Activated CD4-positive, alpha-beta memory T cell treated with anti-CD3 and anti-CD28 coated beads, Interleukin-2, amount 10 ng/mL, durations not matched to agents 7 days and 5 days (primary cell): ENCODE measurements at regions not wholly inside any gene's neighbourhood (a gene's known extent, or its start where the extent isn't known, plus 50 kb on each side); places are given as distances from the start of the nearest gene placed in this dataset.
"Not testable (repeated sequence)": the region's sequence is repeated elsewhere in the genome, so short reads cannot be mapped to it uniquely, and the experiment has no call there.

Experiments used
- CTCF ChIA-PET: fragments of 350-600 bp; sonication (Branson Sonifier 250); formaldehyde crosslinking; loops from one replicate; lab custom pipeline; 2021; ENCODE audit warnings: antibody characterized with exemption, inconsistent platforms; lab: Charles Lee
- POLR2A ChIA-PET: fragments of 350-600 bp; sonication (Branson Sonifier 250); formaldehyde crosslinking; loops from one replicate; lab custom pipeline; 2021; ENCODE audit warnings: antibody characterized with exemption; lab: Charles Lee
- DNase-seq: peaks from one replicate; pipeline ENCODE4 v3.0.0-alpha.2; 2020
- H3K27ac Mint-ChIP-seq: one replicate; pipeline ENCODE4 v1.8.0; 2021; ENCODE audit warnings: mild to moderate bottlenecking, mixed read lengths
- H3K27me3 Mint-ChIP-seq: one replicate; pipeline ENCODE4 v1.8.0; 2021; ENCODE audit warnings: mixed read lengths
- H3K36me3 Mint-ChIP-seq: one replicate; pipeline ENCODE4 v1.8.0; 2021; ENCODE audit warnings: low read depth, mixed read lengths
- H3K4me1 Mint-ChIP-seq: one replicate; pipeline ENCODE4 v1.8.0; 2021; ENCODE audit warnings: mixed read lengths
- H3K4me3 Mint-ChIP-seq: one replicate; pipeline ENCODE4 v1.8.0; 2021; ENCODE audit warnings: mild to moderate bottlenecking, mixed read lengths
- H3K9me3 Mint-ChIP-seq: one replicate; pipeline ENCODE4 v1.8.0; 2021; ENCODE audit warnings: mixed read lengths

GRCh38 chr7:79531116-79531515 is 77.6 kb upstream of the MAGI2 start:
- Mint-ChIP-seq H3K36me3 (no peaks in the 10 kb centered on the region), H3K4me3 (no peak overlapping the region), H3K4me1 (no peaks in the 10 kb centered on the region), H3K9me3 (peaks cover 5% of the 10 kb centered on the region), H3K27ac (no peak overlapping the region), H3K27me3 (no peaks in the 10 kb centered on the region)
- CTCF ChIA-PET, result no interaction called here
- POLR2A ChIA-PET, result no interaction called here
- no peak for DNase-seq

- peaks cover 5% of the 10 kb centered on the region for H3K9me3 Mint-ChIP-seq
- DNase-seq, result no peak
- CTCF ChIA-PET, result no interaction called here
- no peaks in the 10 kb centered on the region for H3K4me1 Mint-ChIP-seq
- no peaks in the 10 kb centered on the region for H3K27me3 Mint-ChIP-seq
- no peaks in the 10 kb centered on the region for H3K36me3 Mint-ChIP-seq
- POLR2A ChIA-PET, result no interaction called here
- no peak overlapping the region for H3K27ac Mint-ChIP-seq
- no peak overlapping the region for H3K4me3 Mint-ChIP-seq
These were observed 76.4 kb upstream of the MAGI2 start for GRCh38 chr7:79529881-79530235.

GRCh38 chr7:79529214-79529880 is 75.9 kb upstream of the MAGI2 start:
- no peaks in the 10 kb centered on the region for H3K4me1 Mint-ChIP-seq
- CTCF ChIA-PET, result no interaction called here
- no peaks in the 10 kb centered on the region for H3K36me3 Mint-ChIP-seq
- no peak overlapping the region for H3K4me3 Mint-ChIP-seq
- H3K27me3 Mint-ChIP-seq, result no peaks in the 10 kb centered on the region
- POLR2A ChIA-PET, result no interaction called here
- no peak overlapping the region for H3K27ac Mint-ChIP-seq
- DNase-seq, result no peak
- H3K9me3 Mint-ChIP-seq, result peaks cover 5% of the 10 kb centered on the region

GRCh38 chr7:79528421-79528820 is 75.0 kb upstream of the MAGI2 start:
- POLR2A ChIA-PET, result no interaction called here
- no peak overlapping the region for H3K27ac Mint-ChIP-seq

GRCh38 chr7:79524048-79524447 is 70.6 kb upstream of the MAGI2 start:
- DNase-seq, result no peak
- H3K36me3 Mint-ChIP-seq, result no peaks in the 10 kb centered on the region
- no peaks in the 10 kb centered on the region for H3K27me3 Mint-ChIP-seq
- ChIA-PET POLR2A (no interaction called here), CTCF (no interaction called here)
- H3K27ac Mint-ChIP-seq, result no peak overlapping the region
- peaks cover 8% of the 10 kb centered on the region for H3K9me3 Mint-ChIP-seq
- H3K4me1 Mint-ChIP-seq, result no peaks in the 10 kb centered on the region
- H3K4me3 Mint-ChIP-seq, result no peak overlapping the region

More at GRCh38 chr7:79528421-79528820, 75.0 kb upstream of the MAGI2 start:
- DNase-seq, result no peak
- CTCF ChIA-PET, result no interaction called here
- no peaks in the 10 kb centered on the region for H3K27me3 Mint-ChIP-seq
- H3K4me3 Mint-ChIP-seq, result no peak overlapping the region
- no peaks in the 10 kb centered on the region for H3K36me3 Mint-ChIP-seq
- H3K9me3 Mint-ChIP-seq, result peaks cover 6% of the 10 kb centered on the region
- no peaks in the 10 kb centered on the region for H3K4me1 Mint-ChIP-seq

- no peaks in the 10 kb centered on the region for H3K36me3 Mint-ChIP-seq
- no peak overlapping the region for H3K27ac Mint-ChIP-seq
- ChIA-PET POLR2A (no interaction called here), CTCF (no interaction called here)
- peaks cover 8% of the 10 kb centered on the region for H3K9me3 Mint-ChIP-seq
- H3K4me3 Mint-ChIP-seq, result no peak overlapping the region
- no peaks in the 10 kb centered on the region for H3K27me3 Mint-ChIP-seq
- no peak for DNase-seq
- H3K4me1 Mint-ChIP-seq, result no peaks in the 10 kb centered on the region
These were observed 70.0 kb upstream of the MAGI2 start for GRCh38 chr7:79523436-79523835.

GRCh38 chr7:79520543-79520942 is 67.1 kb upstream of the MAGI2 start:
- H3K36me3 Mint-ChIP-seq, result no peaks in the 10 kb centered on the region
- CTCF ChIA-PET, result no interaction called here
- no peak for DNase-seq
- no peaks in the 10 kb centered on the region for H3K27me3 Mint-ChIP-seq
- H3K4me3 Mint-ChIP-seq, result no peak overlapping the region
- POLR2A ChIA-PET, result no interaction called here
- peaks cover 8% of the 10 kb centered on the region for H3K9me3 Mint-ChIP-seq
- no peak overlapping the region for H3K27ac Mint-ChIP-seq
- no peaks in the 10 kb centered on the region for H3K4me1 Mint-ChIP-seq

GRCh38 chr7:79515358-79515757 is 61.9 kb upstream of the MAGI2 start:
- no peak overlapping the region for H3K27ac Mint-ChIP-seq
- H3K4me3 Mint-ChIP-seq, result no peak overlapping the region
- ChIA-PET POLR2A (no interaction called here), CTCF (no interaction called here)
- no peaks in the 10 kb centered on the region for H3K27me3 Mint-ChIP-seq
- no peak for DNase-seq
- peaks cover 15% of the 10 kb centered on the region for H3K9me3 Mint-ChIP-seq
- no peaks in the 10 kb centered on the region for H3K36me3 Mint-ChIP-seq
- H3K4me1 Mint-ChIP-seq, result no peaks in the 10 kb centered on the region

GRCh38 chr7:79513261-79513660 is 59.8 kb upstream of the MAGI2 start:
- Mint-ChIP-seq H3K9me3 (peaks cover 15% of the 10 kb centered on the region), H3K4me3 (no peak overlapping the region), H3K27ac (no peak overlapping the region), H3K4me1 (no peaks in the 10 kb centered on the region), H3K36me3 (no peaks in the 10 kb centered on the region), H3K27me3 (no peaks in the 10 kb centered on the region)
- CTCF ChIA-PET, result no interaction called here
- no peak for DNase-seq
- POLR2A ChIA-PET, result no interaction called here

- H3K27me3 Mint-ChIP-seq, result no peaks in the 10 kb centered on the region
- DNase-seq, result no peak
- H3K4me1 Mint-ChIP-seq, result no peaks in the 10 kb centered on the region
- POLR2A ChIA-PET, result no interaction called here
- no peaks in the 10 kb centered on the region for H3K36me3 Mint-ChIP-seq
- H3K9me3 Mint-ChIP-seq, result peaks cover 15% of the 10 kb centered on the region
- no peak overlapping the region for H3K27ac Mint-ChIP-seq
- H3K4me3 Mint-ChIP-seq, result no peak overlapping the region
- CTCF ChIA-PET, result no interaction called here
These were observed 58.8 kb upstream of the MAGI2 start for GRCh38 chr7:79512261-79512660.

- POLR2A ChIA-PET, H3K27me3 Mint-ChIP-seq: not testable (repeated sequence)
- H3K9me3 Mint-ChIP-seq, result peaks cover 12% of the 10 kb centered on the region
These were observed 57.6 kb upstream of the MAGI2 start for GRCh38 chr7:79511056-79511455.

GRCh38 chr7:79507131-79507530 is 53.7 kb upstream of the MAGI2 start:
- Mint-ChIP-seq H3K27me3 (no peaks in the 10 kb centered on the region), H3K4me3 (no peak overlapping the region), H3K36me3 (no peaks in the 10 kb centered on the region), H3K9me3 (peaks cover 7% of the 10 kb centered on the region), H3K4me1 (no peaks in the 10 kb centered on the region), H3K27ac (no peak overlapping the region)
- CTCF ChIA-PET, result no interaction called here
- no peak for DNase-seq
- POLR2A ChIA-PET, result no interaction called here

More at GRCh38 chr7:79511056-79511455, 57.6 kb upstream of the MAGI2 start:
- H3K4me1 Mint-ChIP-seq, H3K4me3 Mint-ChIP-seq, DNase-seq, H3K36me3 Mint-ChIP-seq, H3K27ac Mint-ChIP-seq, CTCF ChIA-PET: not testable (repeated sequence)

GRCh38 chr7:79506481-79506880 is 53.0 kb upstream of the MAGI2 start:
- H3K4me1 Mint-ChIP-seq, result no peaks in the 10 kb centered on the region
- H3K36me3 Mint-ChIP-seq, result no peaks in the 10 kb centered on the region
- H3K27ac Mint-ChIP-seq, result no peak overlapping the region
- no peaks in the 10 kb centered on the region for H3K27me3 Mint-ChIP-seq
- no peak for DNase-seq
- H3K4me3 Mint-ChIP-seq, result no peak overlapping the region
- peaks cover 5% of the 10 kb centered on the region for H3K9me3 Mint-ChIP-seq
- CTCF ChIA-PET, result no interaction called here
- POLR2A ChIA-PET, result no interaction called here

GRCh38 chr7:79504607-79505389 is 51.3 kb upstream of the MAGI2 start:
- Mint-ChIP-seq H3K4me1 (no peaks in the 10 kb centered on the region), H3K27me3 (no peaks in the 10 kb centered on the region), H3K4me3 (no peak overlapping the region), H3K9me3 (peaks cover 4% of the 10 kb centered on the region), H3K36me3 (no peaks in the 10 kb centered on the region), H3K27ac (no peak overlapping the region)
- DNase-seq, result no peak
- ChIA-PET POLR2A (no interaction called here), CTCF (no interaction called here)
